Stomach (tissue), 8 donors: ENCODE measurements at regions not wholly inside any gene's neighbourhood (a gene's known extent, or its start where the extent isn't known, plus 50 kb on each side); places are given as distances from the start of the nearest gene placed in this dataset.

Source experiments
- DNase-seq, 2 donors: peaks; one replicate each; pipeline versions ENCODE4 v3.0.0 to v3.0.0-alpha.2; 2013 to 2019
- H3K27ac ChIP-seq, 5 donors: fragments of 200-600 bp in 4 of 5; sonication (generic) in 4 of 5; one replicate each; pipeline ENCODE4 v1.5.1; 2013 to 2019; ENCODE audit warnings: mild to moderate bottlenecking in 1 of 5, moderate library complexity in 1 of 5
- H3K27me3 ChIP-seq, 3 donors: fragments of 200-600 bp; sonication (generic); one replicate each; pipeline ENCODE4 v1.5.1; 2017 to 2019; ENCODE audit warnings: mixed run types in 1 of 3
- H3K36me3 ChIP-seq, 4 donors: fragments of 200-600 bp; sonication (generic); 1 replicate in 3 of 4; 2 replicates in 1 of 4; pipeline ENCODE4 v1.5.1; 2016 to 2019
- H3K4me1 ChIP-seq, 4 donors: fragments of 200-600 bp; sonication (generic); one replicate each; pipeline ENCODE4 v1.5.1; 2016 to 2019
- H3K4me3 ChIP-seq, 4 donors: fragments of 200-600 bp; sonication (generic) in 3 of 4; one replicate each; pipeline ENCODE4 v1.5.1; 2016 to 2019; ENCODE audit warnings: mild to moderate bottlenecking in 1 of 4
- H3K9me3 ChIP-seq, 4 donors: fragments of 200-600 bp; sonication (generic); one replicate each; pipeline ENCODE4 v1.5.1; 2016 to 2019
- CTCF ChIP-seq, 7 experiments: fragments of 450-650 bp in 4 of 7; fragments of 200-600 bp in 3 of 7; sonication (generic) in 3 of 7; IDR thresholded peaks; one replicate each; pipeline ENCODE4 v1.5.1; 2016 to 2019; ENCODE audit warnings: antibody characterized with exemption in 7 of 7, control low read depth in 2 of 7, mild to moderate bottlenecking in 1 of 7
- EP300 ChIP-seq: sonication (generic); formaldehyde crosslinking; IDR thresholded peaks from one replicate; pipeline ENCODE4 v1.6.1; 2017; ENCODE audit warnings: antibody characterized with exemption
- POLR2A ChIP-seq, 4 donors: fragments of 450-650 bp; IDR thresholded peaks; one replicate each; pipeline ENCODE4 v1.6.1; 2016; ENCODE audit warnings: antibody characterized with exemption in 4 of 4, control low read depth in 2 of 4, mild to moderate bottlenecking in 1 of 4, moderate library complexity in 1 of 4
- POLR2AphosphoS5 ChIP-seq, 3 donors: sonication (generic); formaldehyde crosslinking; IDR thresholded peaks; one replicate each; pipeline ENCODE4 v1.6.1; 2016; ENCODE audit warnings: antibody characterized with exemption in 3 of 3
- WGBS, 5 donors: extraction: QIAGEN DNeasy Blood & Tissue Kit in 3 of 5; methylation state at CpG; one replicate each; pipeline versions ENCODE4 v1.1.5 to v1.1.7; 2013 to 2018; 5-methylcytosine and 5-hydroxymethylcytosine counted together
- intact Hi-C: fragments of 100-400 bp; cut with DNase I; formaldehyde crosslinking; loops from one replicate; pipeline ENCODE4 v1.15.1; 2023; ENCODE audit warnings: low total_unique reads
- donor health status: healthy with polysubstance abuse.
- donor health status: Bipolar disorder and iron deficiency.
- donor health status: healthy.

- 87 to 90% (median 89%) methylated on average over 19 of the region's 19 CpGs for WGBS, 5 donors
These were observed 534.8 kb upstream of the MGMT start for GRCh38 chr10:128932071-128932820.

GRCh38 chr10:128934492-128934891 is 532.5 kb upstream of the MGMT start:
- 79 to 87% (median 84%) methylated on average over 6 of the region's 6 CpGs for WGBS, 5 donors
- DNase-seq, result no peak

More at GRCh38 chr10:128932071-128932820, 534.8 kb upstream of the MGMT start:
- H3K27ac ChIP-seq, result no peak overlapping the region
- H3K36me3 ChIP-seq, result no peaks in the 10 kb centered on the region
- H3K4me1 ChIP-seq, result peaks cover 0 to 14% (median 0%) of the 10 kb centered on the region in 4 donors
- peaks cover 0 to 15% (median 0%) of the 10 kb centered on the region in 3 donors for H3K27me3 ChIP-seq
- H3K4me3 ChIP-seq, result no peak overlapping the region
- intact Hi-C loops, result no loop called here
- no peak for DNase-seq
- no peaks in the 10 kb centered on the region for H3K9me3 ChIP-seq
- TF ChIP-seq POLR2A (IDR thresholded peaks at IDR 0.05), result no peak
- no peak for TF ChIP-seq CTCF (IDR thresholded peaks at IDR 0.05)
- no peak for TF ChIP-seq POLR2AphosphoS5 (IDR thresholded peaks at IDR 0.05)
- TF ChIP-seq EP300, result no peak

GRCh38 chr10:128936392-128936791 is 530.6 kb upstream of the MGMT start:
- intact Hi-C loops, result no loop called here
- no peak for DNase-seq
- Histone ChIP-seq H3K4me3 (no peak overlapping the region), H3K27me3 (peaks cover 0 to 3% (median 0%) of the 10 kb centered on the region in 3 donors), H3K36me3 (no peaks in the 10 kb centered on the region), H3K9me3 (no peaks in the 10 kb centered on the region), H3K27ac (no peak overlapping the region), H3K4me1 (no peaks in the 10 kb centered on the region)
- TF ChIP-seq POLR2AphosphoS5 (IDR thresholded peaks at IDR 0.05) (no peak), EP300 (no peak), POLR2A (IDR thresholded peaks at IDR 0.05) (no peak), CTCF (IDR thresholded peaks at IDR 0.05) (no peak)
- WGBS, 5 donors, result 92 to 95% (median 93%) methylated on average over 9 of the region's 9 CpGs

More at GRCh38 chr10:128934492-128934891, 532.5 kb upstream of the MGMT start:
- Histone ChIP-seq H3K9me3 (no peaks in the 10 kb centered on the region), H3K27me3 (peaks cover 0 to 3% (median 0%) of the 10 kb centered on the region in 3 donors), H3K27ac (no peak overlapping the region), H3K36me3 (no peaks in the 10 kb centered on the region), H3K4me3 (no peak overlapping the region), H3K4me1 (peaks cover 0 to 6% (median 0%) of the 10 kb centered on the region in 4 donors)
- TF ChIP-seq POLR2A (IDR thresholded peaks at IDR 0.05) (no peak), CTCF (IDR thresholded peaks at IDR 0.05) (no peak), POLR2AphosphoS5 (IDR thresholded peaks at IDR 0.05) (no peak), EP300 (no peak)
- intact Hi-C loops, result no loop called here

- WGBS, 5 donors, result 67 to 91% (median 85%) methylated on average over 3 of the region's 3 CpGs
- DNase-seq, result peak in 1 of 2 donors; percentile 22
- H3K4me1 ChIP-seq, result no peaks in the 10 kb centered on the region
- TF ChIP-seq EP300 (no peak), CTCF (IDR thresholded peaks at IDR 0.05) (no peak), POLR2A (IDR thresholded peaks at IDR 0.05) (no peak), POLR2AphosphoS5 (IDR thresholded peaks at IDR 0.05) (no peak)
- no peaks in the 10 kb centered on the region for H3K9me3 ChIP-seq
- intact Hi-C loops, result no loop called here
- no peak overlapping the region for H3K4me3 ChIP-seq
- H3K27me3 ChIP-seq, result peaks cover 0 to 3% (median 0%) of the 10 kb centered on the region in 3 donors
- H3K36me3 ChIP-seq, result no peaks in the 10 kb centered on the region
- H3K27ac ChIP-seq, result no peak overlapping the region
These were observed 528.5 kb upstream of the MGMT start for GRCh38 chr10:128938558-128938957.
